GM11168 (cell line): ENCODE measurements at regions not wholly inside any gene's neighbourhood (a gene's known extent, or its start where the extent isn't known, plus 50 kb on each side); places are given as distances from the start of the nearest gene placed in this dataset.
"Not testable (repeated sequence)": the region's sequence is repeated elsewhere in the genome, so short reads cannot be mapped to it uniquely, and the experiment has no call there.

Source experiments
- in situ Hi-C: fragments of 300-500 bp; cut with MboI; formaldehyde crosslinking; loops from one replicate; pipeline ENCODE4 v1.12.0; 2022; ENCODE audit warnings: low sequenced_read_pairs; ENCODE audit not compliant: unreplicated experiment

DNA sequence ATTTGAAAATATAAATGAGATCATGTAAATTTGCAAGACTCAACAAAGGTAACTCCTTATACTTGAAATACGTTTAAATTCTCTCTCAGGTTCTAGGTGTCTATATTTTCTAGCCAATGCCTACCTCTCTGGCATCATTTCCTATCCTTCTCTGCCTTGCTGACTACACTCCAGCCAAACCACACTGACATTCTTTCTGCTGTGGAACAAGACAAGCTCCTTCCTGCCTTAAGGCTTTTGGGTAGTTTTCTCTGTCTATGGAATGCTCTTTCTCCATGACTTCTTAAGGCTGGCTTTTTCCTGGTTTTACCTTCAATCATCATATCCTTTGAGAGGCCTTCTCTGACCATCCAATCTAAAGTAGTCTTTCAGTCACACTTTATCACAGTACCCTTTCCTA lies 201.0 kb downstream of the SPRY1 start:
- in situ Hi-C loops = no loop called here

DNA sequence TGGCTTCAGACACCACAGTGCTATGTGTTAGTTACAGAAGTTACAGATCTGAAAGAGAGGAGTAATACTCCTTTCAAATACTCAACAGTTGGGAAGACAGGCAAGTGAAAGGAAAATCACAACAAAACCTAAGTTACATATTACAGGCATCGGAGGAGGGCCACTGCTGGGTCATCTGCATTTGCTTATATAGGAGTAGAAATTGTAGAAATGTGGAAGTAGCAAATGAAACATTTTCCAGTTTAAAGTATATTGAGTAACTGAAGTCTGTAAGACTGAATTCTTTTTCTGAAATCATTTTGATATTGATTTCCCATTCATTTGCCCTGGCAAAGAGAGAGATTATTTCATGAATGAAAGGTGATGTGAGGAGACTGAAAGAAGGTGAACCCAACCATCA lies 201.7 kb downstream of the SPRY1 start:
- in situ Hi-C loops = no loop called here

DNA sequence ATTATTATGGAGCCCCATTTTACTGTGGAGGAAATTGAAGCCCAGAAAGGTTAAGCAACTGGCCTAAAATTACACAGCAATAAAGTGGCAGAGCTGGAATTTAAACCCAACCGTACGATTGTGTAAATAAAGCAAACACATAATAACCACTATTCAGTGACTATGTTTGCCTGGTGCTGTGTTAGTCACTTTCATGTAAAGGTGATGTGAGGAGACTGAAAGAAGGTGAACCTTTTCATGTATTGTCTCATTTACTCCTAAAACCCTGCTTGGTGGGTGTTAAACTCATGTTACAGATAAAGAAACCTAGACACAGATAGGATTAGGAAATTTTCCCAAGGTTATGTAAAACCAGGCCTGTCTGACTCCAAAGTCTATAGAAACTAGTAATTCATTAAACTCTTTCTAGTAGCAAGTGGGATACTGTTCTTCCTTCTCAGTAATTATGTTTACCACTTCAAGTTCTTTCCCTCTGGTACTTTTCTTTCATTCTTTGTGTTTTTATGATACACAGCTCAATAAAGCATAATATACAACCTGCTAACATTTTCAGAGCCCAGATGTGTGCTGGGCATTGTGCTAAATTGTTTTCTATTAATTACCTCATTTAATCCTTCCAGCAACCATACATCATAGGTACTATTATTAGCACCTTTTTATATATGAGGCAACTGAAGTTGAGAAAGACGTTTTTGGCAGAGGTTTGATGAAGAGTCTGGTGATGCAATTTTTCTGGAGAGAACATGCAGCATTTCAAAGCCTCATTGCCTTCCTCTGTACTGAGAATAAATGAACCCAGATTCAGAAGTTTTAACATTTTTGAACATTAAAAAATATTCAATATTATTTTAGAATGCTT lies 202.7 kb downstream of the SPRY1 start:
- in situ Hi-C loops = no loop called here

DNA sequence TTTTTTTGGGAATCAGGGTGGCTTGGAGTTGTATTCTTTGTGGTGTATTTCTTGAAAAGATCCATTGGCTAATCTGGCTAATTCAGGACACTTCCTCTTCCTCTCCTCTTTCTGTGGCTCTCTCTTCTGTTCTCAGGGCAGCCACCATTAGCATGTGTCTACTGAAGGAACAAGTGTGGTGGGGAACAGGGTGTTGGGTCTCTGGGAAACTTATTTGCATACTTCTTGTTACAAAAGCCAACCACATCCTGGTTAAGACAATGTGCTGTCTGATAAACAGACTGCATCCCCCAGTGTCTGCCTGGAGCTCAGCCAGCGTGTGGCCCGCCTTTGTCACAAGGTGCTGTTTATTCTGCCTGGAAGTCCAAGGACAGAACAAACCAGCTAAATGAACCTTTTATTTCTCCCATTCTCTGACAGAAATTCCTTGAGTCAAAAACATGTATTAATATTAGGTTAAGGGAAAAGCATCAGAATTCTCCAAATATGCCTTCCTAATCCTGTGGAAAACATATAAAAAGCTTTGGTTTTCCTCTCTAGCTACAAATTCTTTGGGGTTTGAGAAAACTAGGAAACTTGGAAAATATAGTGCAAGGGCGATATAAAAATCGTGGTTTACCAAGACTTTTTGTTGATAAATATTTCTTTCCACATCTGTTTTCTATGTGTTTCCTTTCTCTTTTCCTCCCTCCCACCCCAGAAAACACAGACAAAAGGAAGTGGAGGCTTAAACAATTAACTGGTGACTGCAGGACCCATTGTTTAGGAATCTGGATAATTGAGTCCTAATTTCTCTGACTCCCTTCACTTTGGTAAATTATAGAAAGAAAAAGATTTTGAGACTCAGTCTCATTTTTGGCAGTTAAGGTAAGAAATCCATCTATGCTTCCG lies 203.6 kb downstream of the SPRY1 start:
- in situ Hi-C loops = no loop called here

DNA sequence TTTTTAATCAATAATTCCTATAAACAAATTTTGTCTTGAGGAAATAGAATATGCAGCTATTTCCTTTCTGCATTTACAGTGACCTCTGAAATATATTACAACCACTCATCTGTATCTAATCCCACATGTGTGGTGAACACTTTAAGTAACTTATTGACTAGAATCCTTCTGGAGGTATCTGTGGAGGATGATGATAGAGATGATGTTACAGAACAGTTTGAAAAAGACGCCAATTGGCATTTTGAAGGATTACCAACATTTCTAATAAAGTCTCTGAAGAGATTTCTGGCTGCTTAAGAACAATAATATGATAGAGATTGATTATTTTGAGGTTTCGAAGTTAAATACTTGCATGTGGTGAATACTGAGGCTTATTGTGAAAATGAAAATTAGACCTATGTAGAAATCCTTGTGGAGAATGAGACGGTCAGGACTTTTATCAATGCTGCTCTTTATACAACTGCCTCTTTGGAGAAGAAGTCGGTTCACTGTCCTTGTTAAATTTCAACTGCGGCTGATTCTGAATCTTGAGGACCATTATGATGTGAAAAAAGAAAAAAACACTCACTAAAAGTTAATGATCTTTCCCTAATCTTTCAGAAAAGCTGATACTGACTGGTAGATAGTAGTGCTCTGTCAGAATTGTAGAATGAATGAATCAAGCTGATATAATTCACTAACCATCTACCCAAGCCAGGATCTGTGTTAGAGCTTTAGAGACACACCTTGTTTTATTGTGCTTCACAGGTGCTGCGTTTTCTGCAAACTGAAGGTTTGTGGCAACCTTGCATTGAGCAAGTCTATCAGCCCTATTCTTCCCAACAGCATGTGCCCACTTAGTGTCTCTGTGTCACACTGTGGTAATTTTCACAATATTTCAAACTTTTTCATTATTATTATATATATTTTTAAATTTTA lies 204.7 kb downstream of the SPRY1 start:
- in situ Hi-C loops = no loop called here

DNA sequence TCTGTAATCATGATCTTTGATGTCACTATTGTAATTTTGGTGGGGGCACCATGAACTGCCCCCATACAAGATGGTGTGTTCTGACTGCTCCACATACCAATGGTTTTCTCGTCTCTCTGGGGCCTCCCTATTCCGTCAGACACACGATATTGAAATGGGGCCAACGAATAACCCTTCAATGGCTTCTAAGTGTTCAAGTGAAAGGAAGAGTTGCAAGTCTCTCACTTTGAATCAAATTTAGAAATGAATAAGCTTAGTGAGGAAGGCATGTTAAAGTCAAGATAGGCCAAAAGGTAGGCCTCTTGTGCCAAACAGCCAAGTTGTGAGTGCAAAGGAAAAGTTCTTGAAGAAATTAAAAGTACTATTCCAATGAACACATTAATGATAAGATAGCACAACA lies 205.4 kb downstream of the SPRY1 start:
- in situ Hi-C loops = no loop called here

DNA sequence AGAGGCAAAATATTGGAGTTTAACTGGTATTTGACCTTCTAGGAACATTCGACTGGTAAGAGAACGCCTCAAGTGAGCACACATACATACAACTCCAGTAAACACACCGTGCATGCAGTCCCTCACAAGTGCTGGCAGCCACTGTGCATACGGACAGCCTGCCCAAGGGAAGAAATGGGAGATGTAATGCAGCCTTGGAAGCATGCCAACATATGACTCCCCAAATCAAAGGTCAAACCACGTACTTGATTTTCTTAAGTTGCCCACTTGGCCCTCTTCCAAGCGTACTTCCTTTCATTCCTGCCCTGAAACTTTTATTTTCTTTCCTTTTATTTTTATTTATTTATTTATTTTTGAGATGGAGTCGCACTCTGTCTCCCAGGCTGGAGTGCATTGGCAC lies 206.6 kb downstream of the SPRY1 start:
- in situ Hi-C loops = no loop called here

DNA sequence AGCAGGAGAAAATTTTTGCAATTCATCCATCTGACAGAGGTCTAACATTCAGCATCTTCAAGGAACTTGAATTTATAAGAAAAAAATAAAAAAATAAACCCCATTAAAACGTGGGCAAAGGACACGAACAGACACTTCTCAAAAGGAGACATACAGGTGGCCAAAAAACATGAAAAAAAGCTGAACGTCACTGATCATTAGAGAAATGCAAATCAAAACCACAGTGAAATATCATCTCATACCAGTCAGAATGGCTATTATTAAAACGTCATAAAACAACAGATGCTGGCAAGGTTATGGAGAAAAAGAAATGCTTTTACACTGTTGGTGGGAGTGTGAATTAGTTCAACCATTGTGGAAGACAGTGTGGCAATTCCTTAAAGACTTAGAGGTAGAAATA lies 209.2 kb downstream of the SPRY1 start:
- in situ Hi-C loops = not testable (repeated sequence)

DNA sequence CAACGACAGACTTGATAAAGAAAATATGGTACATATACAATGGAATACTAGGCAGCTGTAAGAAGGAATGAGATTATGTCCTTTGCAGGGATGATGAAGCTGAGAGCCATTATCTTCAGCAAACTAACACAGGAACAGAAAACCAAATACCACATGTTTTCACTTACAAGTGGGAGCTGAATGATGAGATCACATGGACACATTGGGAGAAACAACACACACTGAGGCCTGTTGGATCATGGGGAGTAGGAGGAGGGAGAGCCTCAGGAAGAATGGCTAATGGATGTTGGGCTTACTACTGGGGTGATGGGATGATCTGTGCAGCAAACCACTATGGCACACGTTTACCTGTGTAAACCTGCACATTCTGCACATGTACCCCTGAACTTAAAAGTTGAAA lies 209.7 kb downstream of the SPRY1 start:
- in situ Hi-C loops = no loop called here

DNA sequence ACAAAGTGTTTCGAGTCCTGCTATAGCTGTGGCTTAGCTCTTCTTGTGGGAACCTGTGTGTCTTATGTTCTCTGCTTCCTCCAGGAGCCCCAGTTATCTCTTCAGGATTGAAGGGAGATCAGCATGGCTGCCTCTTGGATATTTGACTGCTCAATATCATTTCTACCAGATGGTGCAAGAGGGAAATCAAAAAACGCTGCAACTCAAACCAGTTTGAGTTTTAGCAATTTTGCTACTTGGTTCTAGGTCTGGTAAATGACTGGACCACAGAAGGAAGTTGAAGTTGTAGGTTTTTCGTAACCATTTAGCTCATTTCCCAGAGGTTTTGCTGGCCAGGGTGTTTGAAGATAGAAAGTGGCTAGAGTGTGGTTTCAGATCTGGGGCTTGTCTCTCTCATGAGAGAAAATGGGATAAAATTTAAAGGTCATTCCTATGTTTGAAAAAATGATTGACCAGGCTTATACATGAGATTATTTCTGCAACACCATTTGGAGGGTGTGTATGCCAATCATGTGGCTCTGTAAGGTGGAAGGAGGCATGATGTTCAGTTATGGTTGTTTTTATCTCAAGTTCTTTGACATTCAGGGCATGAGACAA lies 210.4 kb downstream of the SPRY1 start:
- in situ Hi-C loops = no loop called here

DNA sequence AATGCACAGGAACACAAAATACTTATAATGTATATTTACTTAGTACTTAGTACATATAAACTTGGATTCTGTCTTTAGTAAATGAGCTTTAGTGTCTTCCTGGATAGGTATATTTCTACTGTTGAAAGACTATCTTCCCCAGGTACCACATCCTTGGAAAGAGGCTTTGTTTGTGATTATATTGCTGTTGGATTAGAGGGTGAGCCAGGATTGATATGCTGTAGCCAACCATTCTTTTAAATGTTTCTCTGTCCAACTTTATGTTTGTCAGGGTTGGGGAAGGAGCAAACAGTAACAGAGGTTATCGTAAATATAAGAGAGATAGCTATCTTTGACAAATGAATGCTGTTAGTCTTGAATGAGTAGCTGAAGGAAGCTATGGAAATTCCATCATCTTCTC lies 213.2 kb downstream of the SPRY1 start:
- in situ Hi-C loops = no loop called here

DNA sequence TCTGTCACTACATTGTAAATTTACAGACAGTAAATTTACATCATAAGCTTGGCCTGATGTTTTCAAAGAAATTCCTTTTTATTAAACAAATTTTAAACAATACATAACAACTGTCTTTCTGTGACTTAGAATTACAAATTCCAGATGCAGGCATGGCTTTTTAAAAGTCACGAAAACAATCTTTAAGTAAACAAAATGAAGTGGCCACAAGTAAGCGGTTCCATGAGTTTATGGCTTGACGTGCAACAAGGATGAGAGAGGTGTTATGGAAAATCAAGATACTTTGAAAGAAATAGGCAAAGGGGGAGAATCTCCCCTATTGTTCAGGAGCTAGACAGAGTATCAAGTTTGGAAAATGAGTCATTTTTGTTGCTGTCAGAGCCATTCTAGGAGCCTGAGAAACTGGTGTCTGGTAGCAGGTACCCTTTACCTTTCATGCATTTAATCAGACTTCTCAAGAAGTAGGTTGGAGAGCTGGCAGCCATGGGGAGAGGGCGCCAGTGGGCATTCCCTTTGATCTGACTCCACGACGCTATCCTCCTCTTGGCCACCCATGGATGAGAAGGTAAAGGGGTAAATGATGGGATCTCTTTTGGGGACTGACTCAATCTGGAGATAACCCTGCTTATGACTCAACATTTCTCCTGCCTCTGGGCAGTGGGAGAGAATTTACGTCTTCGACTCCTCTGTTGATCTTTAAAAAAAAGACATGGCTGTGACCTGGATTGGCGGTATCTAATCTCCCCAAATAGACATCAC lies 217.2 kb downstream of the SPRY1 start:
- in situ Hi-C loops = no loop called here

DNA sequence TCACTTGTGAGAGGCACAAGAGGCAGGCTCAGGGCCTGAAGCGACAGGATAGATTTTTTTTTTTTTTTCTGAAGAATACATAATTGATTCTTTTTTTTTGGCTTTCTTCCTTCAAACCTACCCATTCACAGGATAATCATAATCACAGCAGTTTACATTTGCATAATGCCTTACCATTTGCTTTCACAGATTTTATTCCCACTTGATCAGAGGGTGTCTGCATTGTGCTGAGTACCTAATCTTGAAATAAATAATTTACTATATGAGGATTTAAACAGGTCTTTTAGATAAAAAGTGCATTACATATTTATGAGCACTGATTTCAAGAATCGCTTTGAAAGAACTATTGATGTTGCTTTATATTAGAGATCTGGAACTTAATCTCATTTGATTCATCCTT lies 219.3 kb downstream of the SPRY1 start:
- in situ Hi-C loops = no loop called here

DNA sequence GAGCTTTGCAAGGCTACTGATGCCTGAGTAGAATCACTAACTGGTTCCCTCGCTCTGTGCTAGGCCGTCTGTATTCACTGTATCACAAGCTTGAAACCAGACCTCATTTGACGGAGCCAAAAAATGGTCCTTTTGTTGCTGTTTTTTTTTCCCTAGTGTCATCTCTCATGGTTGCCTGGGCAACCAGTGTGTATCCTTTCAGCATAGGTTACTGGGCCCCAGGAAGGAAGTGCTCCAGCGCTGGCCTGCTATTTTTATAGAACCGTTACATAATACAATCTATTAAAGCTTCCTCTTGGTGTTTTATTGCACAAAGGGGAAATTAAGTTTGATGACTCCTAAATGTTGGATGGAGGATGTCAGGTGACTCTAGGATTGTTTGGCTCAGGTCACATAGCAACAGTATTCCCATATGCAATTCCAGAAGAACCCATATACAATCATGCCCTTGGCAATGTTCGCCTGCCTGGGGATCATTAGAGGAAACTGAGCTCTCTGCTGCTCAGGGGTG lies 220.4 kb downstream of the SPRY1 start:
- in situ Hi-C loops = no loop called here

DNA sequence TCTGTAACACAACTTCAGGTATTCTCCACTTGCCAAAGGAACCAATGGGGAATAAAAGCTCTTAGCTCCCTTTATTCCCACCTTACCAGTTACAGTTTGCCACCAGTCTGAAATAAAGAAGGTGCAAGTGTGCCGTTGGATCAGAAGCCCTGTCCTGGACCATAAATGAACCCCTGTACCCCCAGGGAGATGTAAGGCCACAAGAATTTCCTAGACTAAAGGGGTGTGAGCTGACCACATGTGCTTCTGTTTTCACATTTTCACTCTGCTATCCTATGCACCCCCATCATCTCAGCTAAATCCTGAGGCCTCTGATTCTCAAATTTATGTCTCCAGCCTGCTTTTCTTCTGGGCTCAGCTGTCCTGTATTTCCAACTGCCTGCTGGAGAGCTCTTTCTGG lies 221.2 kb downstream of the SPRY1 start:
- in situ Hi-C loops = no loop called here

DNA sequence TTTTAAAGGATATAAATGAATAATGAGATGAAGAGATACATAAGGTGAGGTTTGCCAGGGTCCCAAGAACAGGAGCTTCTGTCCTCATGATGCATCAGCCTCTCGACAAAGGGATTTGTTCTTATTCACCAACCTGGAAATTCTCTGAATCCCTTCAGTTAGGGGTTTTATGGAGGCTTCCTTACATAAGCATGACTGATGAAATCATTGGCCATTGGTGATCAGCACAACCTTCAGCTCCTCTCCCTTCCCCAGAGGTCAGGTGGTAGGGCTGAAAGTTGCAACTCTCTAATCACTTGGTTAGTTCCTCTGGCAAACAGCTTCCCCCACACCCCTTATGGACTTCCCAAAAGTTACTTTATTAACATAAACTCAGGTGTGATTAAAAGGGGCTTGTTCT lies 222.0 kb downstream of the SPRY1 start:
- in situ Hi-C loops = no loop called here

DNA sequence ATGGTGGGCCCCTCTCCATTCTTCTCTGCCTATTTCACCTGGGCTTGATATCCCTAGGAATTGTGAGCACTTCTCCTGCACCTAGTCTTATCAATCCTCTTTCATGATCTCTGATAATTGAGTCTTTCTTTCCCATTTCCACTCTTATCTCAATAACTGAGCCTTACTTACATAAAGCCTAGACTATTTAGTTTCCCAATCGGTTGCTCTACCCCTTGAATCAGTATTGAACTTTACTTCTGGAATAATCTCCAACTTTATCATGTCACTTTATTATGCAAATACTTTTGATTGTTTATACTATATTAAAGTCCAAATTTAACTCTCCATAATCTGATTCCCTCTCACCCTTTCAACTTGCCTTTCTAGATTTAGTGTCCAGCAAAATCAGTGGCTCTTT lies 222.7 kb downstream of the SPRY1 start:
- in situ Hi-C loops = no loop called here

DNA sequence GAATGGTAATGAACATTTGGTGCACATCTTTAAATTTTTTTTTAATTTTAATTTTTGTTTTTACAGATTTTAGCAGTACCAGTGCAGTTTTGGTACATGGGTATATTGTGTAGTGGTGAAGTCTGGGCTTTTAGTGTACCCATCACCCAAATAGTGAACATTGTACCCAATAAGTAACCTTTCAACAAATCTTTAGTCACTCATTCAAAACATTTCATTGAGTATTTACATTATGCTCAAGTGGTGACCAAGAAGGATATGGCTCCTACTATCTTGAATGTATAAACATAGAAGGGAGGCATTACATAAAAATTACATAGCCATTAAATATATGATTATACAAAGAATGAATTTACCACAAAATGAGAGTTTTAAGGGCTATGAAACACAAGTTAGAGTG lies 223.3 kb downstream of the SPRY1 start:
- in situ Hi-C loops = no loop called here

DNA sequence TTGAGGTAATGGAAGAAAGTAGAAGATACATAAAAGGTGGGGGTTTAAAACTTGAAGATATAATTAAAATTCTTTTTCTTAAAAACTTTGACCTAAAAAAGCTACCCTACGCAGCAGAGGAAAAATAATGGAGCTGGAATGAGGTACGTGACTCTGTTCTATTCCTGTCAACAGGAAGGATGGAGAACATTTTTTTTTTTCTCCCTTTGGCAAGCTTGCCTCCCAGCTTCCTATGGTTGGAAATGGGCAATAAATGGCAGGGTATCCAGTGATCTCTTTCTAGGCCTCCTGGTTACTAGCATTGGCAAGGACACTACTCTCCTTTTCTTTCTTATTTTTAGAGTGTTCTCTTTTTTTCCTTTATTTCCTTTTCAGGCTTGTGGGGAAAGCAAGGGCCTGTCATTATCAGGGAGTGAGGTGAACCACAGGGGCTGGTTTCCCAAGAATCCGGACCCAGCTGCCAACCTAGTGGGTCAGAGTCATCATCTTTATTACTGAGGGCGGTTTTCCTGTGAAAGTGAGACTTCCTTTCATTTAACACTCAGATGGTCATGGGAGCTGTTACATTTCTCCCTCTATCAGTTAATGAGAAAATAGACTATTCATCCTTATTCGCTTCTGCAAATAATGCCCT lies 224.6 kb downstream of the SPRY1 start:
- in situ Hi-C loops = no loop called here
